WERI-Rb-1 (cell line): ENCODE measurements at regions not wholly inside any gene's neighbourhood (a gene's known extent, or its start where the extent isn't known, plus 50 kb on each side); places are given as distances from the start of the nearest gene placed in this dataset.

ENCODE experiments used
- DNase-seq: peaks from one replicate; pipeline ENCODE4 v3.0.0-alpha.2; 2020
- H3K27ac ChIP-seq: fragments of 250-450 bp; sonication (Bioruptor Pico); 2 replicates; pipeline ENCODE4 v1.5.1; 2020; ENCODE audit warnings: mild to moderate bottlenecking, moderate library complexity
- H3K27me3 ChIP-seq: fragments of 250-450 bp; sonication (Bioruptor Pico); 2 replicates; pipeline ENCODE4 v1.5.1; 2021; ENCODE audit warnings: mild to moderate bottlenecking, low read depth, moderate library complexity; ENCODE audit not compliant: insufficient read depth, severe bottlenecking
- H3K36me3 ChIP-seq: fragments of 250-450 bp; sonication (Bioruptor Pico); 2 replicates; pipeline ENCODE4 v1.5.1; 2020; ENCODE audit warnings: mild to moderate bottlenecking, moderate library complexity
- H3K4me3 ChIP-seq: 2 replicates; pipeline ENCODE4 v1.5.1; 2011; ENCODE audit warnings: low read depth, mild to moderate bottlenecking, control low read depth, low read length
- H3K9me3 ChIP-seq: fragments of 250-450 bp; sonication (Bioruptor Pico); 2 replicates; pipeline ENCODE4 v1.5.1; 2021; ENCODE audit warnings: mild to moderate bottlenecking, moderate library complexity; ENCODE audit not compliant: severe bottlenecking
- CTCF ChIP-seq: IDR thresholded peaks from 2 replicates; pipeline ENCODE4 v1.5.1; 2011; ENCODE audit warnings: low read depth, mild to moderate bottlenecking, control low read depth, inconsistent platforms, low read length

- TF ChIP-seq CTCF, result no peak
- Histone ChIP-seq H3K27me3 (peaks cover 6% of the 10 kb centered on the region), H3K9me3 (no peaks in the 10 kb centered on the region), H3K4me3 (no peak overlapping the region), H3K27ac (no peak overlapping the region), H3K36me3 (no peaks in the 10 kb centered on the region)
- no peak for DNase-seq
Observed at GRCh38 chrX:122046226-122046625, 998.8 kb downstream of the GLUD2 start.

GRCh38 chrX:122046815-122047214, 999.4 kb downstream of the GLUD2 start:
- Histone ChIP-seq H3K9me3 (no peaks in the 10 kb centered on the region), H3K27me3 (peaks cover 4% of the 10 kb centered on the region), H3K27ac (no peak overlapping the region), H3K4me3 (no peak overlapping the region), H3K36me3 (no peaks in the 10 kb centered on the region)
- TF ChIP-seq CTCF, result no peak
- DNase-seq, result no peak

GRCh38 chrX:122047261-122047660, 999.9 kb downstream of the GLUD2 start:
- H3K9me3 ChIP-seq, result no peaks in the 10 kb centered on the region
- peaks cover 4% of the 10 kb centered on the region for H3K27me3 ChIP-seq
- TF ChIP-seq CTCF, result no peak
- no peak overlapping the region for H3K4me3 ChIP-seq
- DNase-seq, result no peak
- no peaks in the 10 kb centered on the region for H3K36me3 ChIP-seq
- no peak overlapping the region for H3K27ac ChIP-seq

GRCh38 chrX:122055460-122055859, 1008.0 kb downstream of the GLUD2 start:
- no peak for DNase-seq
- no peak overlapping the region for H3K4me3 ChIP-seq
- peaks cover 16% of the 10 kb centered on the region for H3K27me3 ChIP-seq
- no peaks in the 10 kb centered on the region for H3K9me3 ChIP-seq
- H3K36me3 ChIP-seq, result no peaks in the 10 kb centered on the region
- no peak for TF ChIP-seq CTCF
- no peak overlapping the region for H3K27ac ChIP-seq

GRCh38 chrX:122055979-122056715, 1008.7 kb downstream of the GLUD2 start:
- DNase-seq, result no peak
- H3K4me3 ChIP-seq, result no peak overlapping the region
- H3K27me3 ChIP-seq, result peaks cover 16% of the 10 kb centered on the region
- H3K36me3 ChIP-seq, result no peaks in the 10 kb centered on the region
- TF ChIP-seq CTCF, result no peak
- H3K27ac ChIP-seq, result no peak overlapping the region
- no peaks in the 10 kb centered on the region for H3K9me3 ChIP-seq

GRCh38 chrX:122076241-122076640, 1028.8 kb downstream of the GLUD2 start:
- Histone ChIP-seq H3K27ac (no peak overlapping the region), H3K9me3 (peaks cover 2% of the 10 kb centered on the region), H3K4me3 (no peak overlapping the region), H3K36me3 (no peaks in the 10 kb centered on the region), H3K27me3 (peaks cover 12% of the 10 kb centered on the region)
- no peak for TF ChIP-seq CTCF
- DNase-seq, result no peak
